GM23338 (cell line): ENCODE measurements at regions not wholly inside any gene's neighbourhood (a gene's known extent, or its start where the extent isn't known, plus 50 kb on each side); places are given as distances from the start of the nearest gene placed in this dataset.

Experiments
- CREB1 ChIP-seq: fragments of 250-450 bp; sonication (Bioruptor Pico); IDR thresholded peaks from 2 replicates; pipeline ENCODE4 v1.5.0; 2020; ENCODE audit warnings: low read depth, mild to moderate bottlenecking, moderate library complexity
- EZH2 ChIP-seq: fragments of 200-600 bp; sonication (generic); IDR thresholded peaks from one replicate; pipeline ENCODE4 v1.8.0; 2017; ENCODE audit warnings: antibody characterized with exemption, mild to moderate bottlenecking, low read depth; ENCODE audit not compliant: unreplicated experiment
- EZH2phosphoT487 ChIP-seq: fragments of 200-600 bp; sonication (generic); IDR thresholded peaks from one replicate; pipeline ENCODE4 v1.8.1; 2018; ENCODE audit warnings: antibody characterized with exemption; ENCODE audit not compliant: unreplicated experiment
- JUNB ChIP-seq: IDR thresholded peaks from one replicate; pipeline ENCODE4 v1.6.1; 2016; ENCODE audit warnings: antibody characterized with exemption; ENCODE audit not compliant: unreplicated experiment
- POLR2AphosphoS5 ChIP-seq: IDR thresholded peaks from 2 replicates; pipeline ENCODE4 v1.6.1; 2016; ENCODE audit warnings: antibody characterized with exemption, low read depth
- STAT1 ChIP-seq: IDR thresholded peaks from one replicate; pipeline ENCODE4 v1.6.1; 2016; ENCODE audit warnings: antibody characterized with exemption; ENCODE audit not compliant: unreplicated experiment
- ZNF114 ChIP-seq: fragments of 250-450 bp; sonication (Bioruptor Pico); IDR thresholded peaks from 2 replicates; pipeline ENCODE4 v1.5.0; 2020; ENCODE audit warnings: mild to moderate bottlenecking, moderate library complexity
- ZNF331 ChIP-seq: fragments of 250-450 bp; sonication (Bioruptor Pico); IDR thresholded peaks from 2 replicates; pipeline ENCODE4 v1.5.0; 2020; ENCODE audit warnings: low read depth, mild to moderate bottlenecking, moderate library complexity
- TF ChIP-seq, protein P1 (sequence below), 2 experiments: fragments of 200-600 bp in 1 of 2; sonication (generic) in 1 of 2; conservative IDR thresholded peaks; 2 replicates each; pipeline versions ENCODE4 v1.5.1 to v1.6.1; 2016 to 2017; ENCODE audit warnings: antibody characterized with exemption in 2 of 2, low read depth in 2 of 2, mild to moderate bottlenecking in 2 of 2, moderate library complexity in 1 of 2
- TF ChIP-seq, protein P2 (sequence below): fragments of 250-450 bp; sonication (Bioruptor Pico); IDR thresholded peaks from 2 replicates; pipeline ENCODE4 v1.5.0; 2020; ENCODE audit warnings: mild to moderate bottlenecking, moderate library complexity
- TF ChIP-seq, protein P3 (sequence below): IDR thresholded peaks from one replicate; pipeline ENCODE4 v1.6.1; 2018; ENCODE audit warnings: antibody characterized with exemption; ENCODE audit not compliant: unreplicated experiment

DNA sequence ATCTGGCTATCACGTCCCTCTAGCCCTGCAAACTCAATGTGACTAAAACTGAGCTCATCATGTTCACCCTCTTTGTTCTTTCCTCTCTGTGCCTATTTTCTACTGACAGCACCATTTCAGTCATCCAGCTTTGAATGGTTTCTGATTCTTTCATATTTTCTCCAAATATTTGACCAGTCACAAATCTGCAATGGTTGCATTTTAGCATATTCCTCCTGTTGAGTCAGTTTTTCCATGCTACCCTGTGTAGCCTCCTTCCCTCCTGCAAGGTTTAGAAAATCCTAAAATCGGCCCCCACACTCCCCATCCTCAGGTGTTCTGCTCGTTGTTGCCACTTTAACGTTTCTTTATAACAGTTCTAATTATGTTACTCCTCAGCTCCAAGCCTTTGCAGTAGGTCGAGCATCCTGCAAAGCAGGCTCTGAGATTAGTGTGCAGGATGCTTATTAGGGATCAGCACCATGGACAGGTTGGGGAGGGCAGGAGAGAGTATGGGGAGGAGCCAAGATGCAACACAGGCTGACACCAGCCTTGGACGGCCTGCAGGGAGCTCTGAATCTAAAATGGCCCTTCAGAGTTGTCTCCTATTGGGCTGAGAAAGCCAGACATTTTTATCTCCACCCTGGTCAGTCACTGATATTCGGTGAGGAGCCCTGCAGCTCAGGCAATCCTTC, 531.0 kb upstream of the COBL start:
- TF ChIP-seq EZH2 (no peak), EZH2phosphoT487 (no peak), POLR2AphosphoS5 (no peak), ZNF331 (no peak), CREB1 (no peak), ZNF114 (CRISPR knock-in tag) (no peak), JUNB (no peak), STAT1 (no peak)
- TF ChIP-seq, protein P1, sequence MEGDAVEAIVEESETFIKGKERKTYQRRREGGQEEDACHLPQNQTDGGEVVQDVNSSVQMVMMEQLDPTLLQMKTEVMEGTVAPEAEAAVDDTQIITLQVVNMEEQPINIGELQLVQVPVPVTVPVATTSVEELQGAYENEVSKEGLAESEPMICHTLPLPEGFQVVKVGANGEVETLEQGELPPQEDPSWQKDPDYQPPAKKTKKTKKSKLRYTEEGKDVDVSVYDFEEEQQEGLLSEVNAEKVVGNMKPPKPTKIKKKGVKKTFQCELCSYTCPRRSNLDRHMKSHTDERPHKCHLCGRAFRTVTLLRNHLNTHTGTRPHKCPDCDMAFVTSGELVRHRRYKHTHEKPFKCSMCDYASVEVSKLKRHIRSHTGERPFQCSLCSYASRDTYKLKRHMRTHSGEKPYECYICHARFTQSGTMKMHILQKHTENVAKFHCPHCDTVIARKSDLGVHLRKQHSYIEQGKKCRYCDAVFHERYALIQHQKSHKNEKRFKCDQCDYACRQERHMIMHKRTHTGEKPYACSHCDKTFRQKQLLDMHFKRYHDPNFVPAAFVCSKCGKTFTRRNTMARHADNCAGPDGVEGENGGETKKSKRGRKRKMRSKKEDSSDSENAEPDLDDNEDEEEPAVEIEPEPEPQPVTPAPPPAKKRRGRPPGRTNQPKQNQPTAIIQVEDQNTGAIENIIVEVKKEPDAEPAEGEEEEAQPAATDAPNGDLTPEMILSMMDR (conservative IDR thresholded peaks at IDR 0.05; ENCODE audit: low read depth in 2 of 2): no peak
- TF ChIP-seq, protein P2, sequence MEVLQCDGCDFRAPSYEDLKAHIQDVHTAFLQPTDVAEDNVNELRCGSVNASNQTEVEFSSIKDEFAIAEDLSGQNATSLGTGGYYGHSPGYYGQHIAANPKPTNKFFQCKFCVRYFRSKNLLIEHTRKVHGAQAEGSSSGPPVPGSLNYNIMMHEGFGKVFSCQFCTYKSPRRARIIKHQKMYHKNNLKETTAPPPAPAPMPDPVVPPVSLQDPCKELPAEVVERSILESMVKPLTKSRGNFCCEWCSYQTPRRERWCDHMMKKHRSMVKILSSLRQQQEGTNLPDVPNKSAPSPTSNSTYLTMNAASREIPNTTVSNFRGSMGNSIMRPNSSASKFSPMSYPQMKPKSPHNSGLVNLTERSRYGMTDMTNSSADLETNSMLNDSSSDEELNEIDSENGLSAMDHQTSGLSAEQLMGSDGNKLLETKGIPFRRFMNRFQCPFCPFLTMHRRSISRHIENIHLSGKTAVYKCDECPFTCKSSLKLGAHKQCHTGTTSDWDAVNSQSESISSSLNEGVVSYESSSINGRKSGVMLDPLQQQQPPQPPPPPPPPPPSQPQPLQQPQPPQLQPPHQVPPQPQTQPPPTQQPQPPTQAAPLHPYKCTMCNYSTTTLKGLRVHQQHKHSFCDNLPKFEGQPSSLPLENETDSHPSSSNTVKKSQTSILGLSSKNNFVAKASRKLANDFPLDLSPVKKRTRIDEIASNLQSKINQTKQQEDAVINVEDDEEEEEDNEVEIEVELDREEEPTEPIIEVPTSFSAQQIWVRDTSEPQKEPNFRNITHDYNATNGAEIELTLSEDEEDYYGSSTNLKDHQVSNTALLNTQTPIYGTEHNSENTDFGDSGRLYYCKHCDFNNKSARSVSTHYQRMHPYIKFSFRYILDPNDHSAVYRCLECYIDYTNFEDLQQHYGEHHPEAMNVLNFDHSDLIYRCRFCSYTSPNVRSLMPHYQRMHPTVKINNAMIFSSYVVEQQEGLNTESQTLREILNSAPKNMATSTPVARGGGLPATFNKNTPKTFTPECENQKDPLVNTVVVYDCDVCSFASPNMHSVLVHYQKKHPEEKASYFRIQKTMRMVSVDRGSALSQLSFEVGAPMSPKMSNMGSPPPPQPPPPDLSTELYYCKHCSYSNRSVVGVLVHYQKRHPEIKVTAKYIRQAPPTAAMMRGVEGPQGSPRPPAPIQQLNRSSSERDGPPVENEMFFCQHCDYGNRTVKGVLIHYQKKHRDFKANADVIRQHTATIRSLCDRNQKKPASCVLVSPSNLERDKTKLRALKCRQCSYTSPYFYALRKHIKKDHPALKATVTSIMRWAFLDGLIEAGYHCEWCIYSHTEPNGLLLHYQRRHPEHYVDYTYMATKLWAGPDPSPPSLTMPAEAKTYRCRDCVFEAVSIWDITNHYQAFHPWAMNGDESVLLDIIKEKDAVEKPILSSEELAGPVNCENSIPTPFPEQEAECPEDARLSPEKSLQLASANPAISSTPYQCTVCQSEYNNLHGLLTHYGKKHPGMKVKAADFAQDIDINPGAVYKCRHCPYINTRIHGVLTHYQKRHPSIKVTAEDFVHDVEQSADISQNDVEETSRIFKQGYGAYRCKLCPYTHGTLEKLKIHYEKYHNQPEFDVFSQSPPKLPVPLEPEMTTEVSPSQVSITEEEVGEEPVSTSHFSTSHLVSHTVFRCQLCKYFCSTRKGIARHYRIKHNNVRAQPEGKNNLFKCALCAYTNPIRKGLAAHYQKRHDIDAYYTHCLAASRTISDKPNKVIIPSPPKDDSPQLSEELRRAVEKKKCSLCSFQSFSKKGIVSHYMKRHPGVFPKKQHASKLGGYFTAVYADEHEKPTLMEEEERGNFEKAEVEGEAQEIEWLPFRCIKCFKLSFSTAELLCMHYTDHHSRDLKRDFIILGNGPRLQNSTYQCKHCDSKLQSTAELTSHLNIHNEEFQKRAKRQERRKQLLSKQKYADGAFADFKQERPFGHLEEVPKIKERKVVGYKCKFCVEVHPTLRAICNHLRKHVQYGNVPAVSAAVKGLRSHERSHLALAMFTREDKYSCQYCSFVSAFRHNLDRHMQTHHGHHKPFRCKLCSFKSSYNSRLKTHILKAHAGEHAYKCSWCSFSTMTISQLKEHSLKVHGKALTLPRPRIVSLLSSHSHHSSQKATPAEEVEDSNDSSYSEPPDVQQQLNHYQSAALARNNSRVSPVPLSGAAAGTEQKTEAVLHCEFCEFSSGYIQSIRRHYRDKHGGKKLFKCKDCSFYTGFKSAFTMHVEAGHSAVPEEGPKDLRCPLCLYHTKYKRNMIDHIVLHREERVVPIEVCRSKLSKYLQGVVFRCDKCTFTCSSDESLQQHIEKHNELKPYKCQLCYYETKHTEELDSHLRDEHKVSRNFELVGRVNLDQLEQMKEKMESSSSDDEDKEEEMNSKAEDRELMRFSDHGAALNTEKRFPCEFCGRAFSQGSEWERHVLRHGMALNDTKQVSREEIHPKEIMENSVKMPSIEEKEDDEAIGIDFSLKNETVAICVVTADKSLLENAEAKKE: no peak
- TF ChIP-seq, protein P3, sequence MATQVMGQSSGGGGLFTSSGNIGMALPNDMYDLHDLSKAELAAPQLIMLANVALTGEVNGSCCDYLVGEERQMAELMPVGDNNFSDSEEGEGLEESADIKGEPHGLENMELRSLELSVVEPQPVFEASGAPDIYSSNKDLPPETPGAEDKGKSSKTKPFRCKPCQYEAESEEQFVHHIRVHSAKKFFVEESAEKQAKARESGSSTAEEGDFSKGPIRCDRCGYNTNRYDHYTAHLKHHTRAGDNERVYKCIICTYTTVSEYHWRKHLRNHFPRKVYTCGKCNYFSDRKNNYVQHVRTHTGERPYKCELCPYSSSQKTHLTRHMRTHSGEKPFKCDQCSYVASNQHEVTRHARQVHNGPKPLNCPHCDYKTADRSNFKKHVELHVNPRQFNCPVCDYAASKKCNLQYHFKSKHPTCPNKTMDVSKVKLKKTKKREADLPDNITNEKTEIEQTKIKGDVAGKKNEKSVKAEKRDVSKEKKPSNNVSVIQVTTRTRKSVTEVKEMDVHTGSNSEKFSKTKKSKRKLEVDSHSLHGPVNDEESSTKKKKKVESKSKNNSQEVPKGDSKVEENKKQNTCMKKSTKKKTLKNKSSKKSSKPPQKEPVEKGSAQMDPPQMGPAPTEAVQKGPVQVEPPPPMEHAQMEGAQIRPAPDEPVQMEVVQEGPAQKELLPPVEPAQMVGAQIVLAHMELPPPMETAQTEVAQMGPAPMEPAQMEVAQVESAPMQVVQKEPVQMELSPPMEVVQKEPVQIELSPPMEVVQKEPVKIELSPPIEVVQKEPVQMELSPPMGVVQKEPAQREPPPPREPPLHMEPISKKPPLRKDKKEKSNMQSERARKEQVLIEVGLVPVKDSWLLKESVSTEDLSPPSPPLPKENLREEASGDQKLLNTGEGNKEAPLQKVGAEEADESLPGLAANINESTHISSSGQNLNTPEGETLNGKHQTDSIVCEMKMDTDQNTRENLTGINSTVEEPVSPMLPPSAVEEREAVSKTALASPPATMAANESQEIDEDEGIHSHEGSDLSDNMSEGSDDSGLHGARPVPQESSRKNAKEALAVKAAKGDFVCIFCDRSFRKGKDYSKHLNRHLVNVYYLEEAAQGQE: peak; percentile 85
